ENCODE measurements at regions not wholly inside any gene's neighbourhood (a gene's known extent, or its start where the extent isn't known, plus 50 kb on each side); places are given as distances from the start of the nearest gene placed in this dataset.

DNA sequence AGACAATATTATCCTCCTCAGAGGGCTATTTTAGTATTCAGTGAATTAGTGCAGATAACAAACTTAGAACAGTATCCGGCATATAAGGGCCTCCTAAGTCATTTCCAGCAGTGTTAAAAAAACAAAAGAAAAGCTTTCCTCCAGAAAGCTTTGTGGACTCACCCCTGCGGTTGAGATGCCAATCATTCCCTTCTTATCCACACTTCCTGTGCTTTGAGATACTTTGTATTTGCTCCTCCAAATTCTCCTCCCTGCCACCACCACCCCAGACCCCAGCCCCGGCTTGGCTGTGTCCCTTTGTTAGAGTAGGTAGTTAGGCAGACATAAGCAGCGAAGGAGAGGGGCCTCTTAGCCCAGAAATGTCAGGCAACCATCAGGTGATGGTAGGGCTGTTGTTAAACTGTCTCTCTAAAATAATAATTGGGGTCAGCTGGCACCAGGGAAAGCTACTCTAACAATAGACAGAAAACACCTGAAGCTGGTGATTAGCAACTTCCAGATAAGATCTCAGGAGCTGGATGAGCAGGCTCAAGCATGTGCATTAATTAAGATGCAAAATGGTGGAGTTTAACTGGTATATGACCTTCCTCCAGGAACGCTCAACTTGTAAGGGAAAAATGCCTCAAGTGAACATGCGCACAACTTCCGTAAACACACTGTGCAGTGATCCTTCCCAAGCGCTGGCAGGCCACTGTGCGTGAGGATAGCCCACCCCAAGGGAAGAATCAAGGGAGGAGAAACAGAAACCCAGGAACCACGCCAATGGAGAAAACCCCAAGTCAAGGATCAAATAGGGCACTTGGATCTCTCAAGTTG, 152.1 kb upstream of the EEA1 start:
- TF ChIP-seq, protein P1, sequence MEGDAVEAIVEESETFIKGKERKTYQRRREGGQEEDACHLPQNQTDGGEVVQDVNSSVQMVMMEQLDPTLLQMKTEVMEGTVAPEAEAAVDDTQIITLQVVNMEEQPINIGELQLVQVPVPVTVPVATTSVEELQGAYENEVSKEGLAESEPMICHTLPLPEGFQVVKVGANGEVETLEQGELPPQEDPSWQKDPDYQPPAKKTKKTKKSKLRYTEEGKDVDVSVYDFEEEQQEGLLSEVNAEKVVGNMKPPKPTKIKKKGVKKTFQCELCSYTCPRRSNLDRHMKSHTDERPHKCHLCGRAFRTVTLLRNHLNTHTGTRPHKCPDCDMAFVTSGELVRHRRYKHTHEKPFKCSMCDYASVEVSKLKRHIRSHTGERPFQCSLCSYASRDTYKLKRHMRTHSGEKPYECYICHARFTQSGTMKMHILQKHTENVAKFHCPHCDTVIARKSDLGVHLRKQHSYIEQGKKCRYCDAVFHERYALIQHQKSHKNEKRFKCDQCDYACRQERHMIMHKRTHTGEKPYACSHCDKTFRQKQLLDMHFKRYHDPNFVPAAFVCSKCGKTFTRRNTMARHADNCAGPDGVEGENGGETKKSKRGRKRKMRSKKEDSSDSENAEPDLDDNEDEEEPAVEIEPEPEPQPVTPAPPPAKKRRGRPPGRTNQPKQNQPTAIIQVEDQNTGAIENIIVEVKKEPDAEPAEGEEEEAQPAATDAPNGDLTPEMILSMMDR (IDR thresholded peaks at IDR 0.05): no peak
- no peak for DNase-seq
- Mint-ChIP-seq H3K4me3 (no peak overlapping the region), H3K36me3 (ENCODE audit: low read depth) (peaks cover under 1% of the 10 kb centered on the region; the same call in 1 of the 2 replicates), H3K27ac (peak overlapping the region; percentile 30), H3K4me1 (ENCODE audit: low read depth) (peaks cover 25% of the 10 kb centered on the region), H3K9me3 (no peaks in the 10 kb centered on the region), H3K27me3 (ENCODE audit: insufficient read depth) (peaks cover 3% of the 10 kb centered on the region; the same call in 1 of the 2 replicates)

DNA sequence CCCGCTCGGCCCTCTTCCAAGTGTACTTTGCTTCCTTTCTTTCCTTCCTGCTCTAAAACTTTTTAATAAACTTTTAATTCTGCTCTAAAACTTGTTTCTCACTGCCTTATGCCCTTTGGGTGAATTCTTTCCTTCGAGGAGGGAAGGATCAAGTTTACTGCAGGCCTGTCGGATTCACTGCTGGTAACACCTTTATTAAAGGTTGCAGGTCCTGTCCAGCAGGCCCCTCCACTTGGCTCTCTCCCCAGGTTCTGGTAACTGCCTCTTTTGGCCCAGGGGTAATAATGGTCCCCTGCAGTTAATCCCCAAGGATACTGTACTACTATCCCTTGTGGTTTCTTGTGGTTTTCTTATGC, 152.7 kb upstream of the EEA1 start:
- H3K9me3 Mint-ChIP-seq: peaks cover 5% of the 10 kb centered on the region; the same call in 1 of the 2 replicates
- H3K4me1 Mint-ChIP-seq (ENCODE audit: low read depth): peaks cover 29% of the 10 kb centered on the region
- H3K27me3 Mint-ChIP-seq (ENCODE audit: insufficient read depth): peaks cover under 1% of the 10 kb centered on the region; the same call in 1 of the 2 replicates
- H3K36me3 Mint-ChIP-seq (ENCODE audit: low read depth): peaks cover 7% of the 10 kb centered on the region
- H3K27ac Mint-ChIP-seq: no peak overlapping the region
- no peak for DNase-seq
- TF ChIP-seq, protein P1 (IDR thresholded peaks at IDR 0.05): no peak
- H3K4me3 Mint-ChIP-seq: no peak overlapping the region

DNA sequence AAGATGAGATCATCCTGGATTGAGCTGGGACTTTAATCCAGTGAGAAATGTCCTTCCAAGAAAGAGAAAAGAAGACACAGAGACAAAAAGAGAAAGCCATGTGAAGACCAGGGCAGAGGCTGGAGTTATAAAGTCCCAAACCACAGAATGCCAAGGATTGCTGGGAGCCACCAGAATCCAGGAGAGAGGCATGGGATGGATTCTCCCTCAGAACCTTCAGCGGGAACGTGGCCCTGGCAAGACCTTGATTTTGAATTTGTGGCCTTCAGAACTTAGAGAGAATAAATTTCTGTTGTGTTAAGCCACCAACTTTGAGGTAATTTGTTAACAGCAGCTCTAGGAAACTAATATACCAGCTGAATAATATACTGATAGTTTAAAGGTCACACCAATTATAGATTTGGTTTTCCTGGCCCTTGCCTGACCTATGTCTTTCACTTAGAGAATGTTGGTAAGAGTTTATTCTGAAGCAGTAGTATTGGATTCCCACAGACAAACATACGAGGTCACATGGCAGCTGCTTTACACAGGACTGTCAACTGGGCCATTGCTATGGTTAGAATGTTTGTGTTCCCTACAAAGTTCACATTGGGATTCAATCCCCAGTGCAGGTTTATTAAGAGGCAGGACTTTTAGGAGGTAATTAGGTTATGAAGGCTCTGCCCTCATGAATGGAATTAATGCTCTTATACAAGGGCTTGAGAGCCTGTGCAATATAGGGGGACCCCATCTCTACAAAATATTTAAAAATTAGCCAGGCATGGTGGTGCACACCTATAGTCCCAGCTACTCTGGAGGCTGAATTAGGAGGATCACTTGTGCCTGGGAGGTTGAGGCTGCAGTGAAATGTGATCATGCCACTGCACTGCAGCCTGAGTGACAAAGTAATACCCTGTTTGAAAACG, 156.5 kb upstream of the EEA1 start:
- peaks cover 13% of the 10 kb centered on the region for H3K36me3 Mint-ChIP-seq (ENCODE audit: low read depth)
- H3K4me1 Mint-ChIP-seq (ENCODE audit: low read depth): peaks cover 51% of the 10 kb centered on the region
- DNase-seq: no peak
- TF ChIP-seq, protein P1 (IDR thresholded peaks at IDR 0.05): no peak
- H3K9me3 Mint-ChIP-seq: peaks cover 6% of the 10 kb centered on the region; the same call in 1 of the 2 replicates
- H3K27ac Mint-ChIP-seq: no peak overlapping the region
- no peaks in the 10 kb centered on the region; the same call in 1 of the 2 replicates for H3K27me3 Mint-ChIP-seq (ENCODE audit: insufficient read depth)
- H3K4me3 Mint-ChIP-seq: no peak overlapping the region

DNA sequence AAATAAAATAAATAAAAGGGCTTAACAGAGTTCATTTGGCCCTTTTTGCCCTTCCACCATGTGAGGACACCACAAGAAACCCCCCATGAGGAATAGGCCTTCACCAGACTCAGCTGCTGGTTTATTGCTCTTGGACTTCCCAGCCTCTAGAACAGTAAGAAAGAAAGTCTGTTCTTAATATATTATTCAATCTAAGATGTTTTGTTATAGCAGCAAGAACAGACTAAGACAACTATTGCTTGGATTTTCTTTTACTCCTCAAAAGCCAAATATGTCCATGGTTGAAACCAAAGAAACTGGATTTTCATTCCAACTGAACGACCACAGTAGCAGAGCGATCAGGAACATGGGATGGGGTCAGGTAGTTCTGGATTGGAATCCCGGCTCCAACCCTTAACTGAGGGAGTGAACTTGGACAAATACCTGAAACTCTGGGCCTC, 157.2 kb upstream of the EEA1 start:
- Mint-ChIP-seq H3K4me3 (no peak overlapping the region), H3K36me3 (ENCODE audit: low read depth) (peaks cover 13% of the 10 kb centered on the region), H3K4me1 (ENCODE audit: low read depth) (peaks cover 51% of the 10 kb centered on the region), H3K27me3 (ENCODE audit: insufficient read depth) (no peaks in the 10 kb centered on the region; the same call in 1 of the 2 replicates), H3K27ac (no peak overlapping the region), H3K9me3 (peaks cover 6% of the 10 kb centered on the region; the same call in 1 of the 2 replicates)
- DNase-seq: no peak
- TF ChIP-seq, protein P1 (IDR thresholded peaks at IDR 0.05): no peak

DNA sequence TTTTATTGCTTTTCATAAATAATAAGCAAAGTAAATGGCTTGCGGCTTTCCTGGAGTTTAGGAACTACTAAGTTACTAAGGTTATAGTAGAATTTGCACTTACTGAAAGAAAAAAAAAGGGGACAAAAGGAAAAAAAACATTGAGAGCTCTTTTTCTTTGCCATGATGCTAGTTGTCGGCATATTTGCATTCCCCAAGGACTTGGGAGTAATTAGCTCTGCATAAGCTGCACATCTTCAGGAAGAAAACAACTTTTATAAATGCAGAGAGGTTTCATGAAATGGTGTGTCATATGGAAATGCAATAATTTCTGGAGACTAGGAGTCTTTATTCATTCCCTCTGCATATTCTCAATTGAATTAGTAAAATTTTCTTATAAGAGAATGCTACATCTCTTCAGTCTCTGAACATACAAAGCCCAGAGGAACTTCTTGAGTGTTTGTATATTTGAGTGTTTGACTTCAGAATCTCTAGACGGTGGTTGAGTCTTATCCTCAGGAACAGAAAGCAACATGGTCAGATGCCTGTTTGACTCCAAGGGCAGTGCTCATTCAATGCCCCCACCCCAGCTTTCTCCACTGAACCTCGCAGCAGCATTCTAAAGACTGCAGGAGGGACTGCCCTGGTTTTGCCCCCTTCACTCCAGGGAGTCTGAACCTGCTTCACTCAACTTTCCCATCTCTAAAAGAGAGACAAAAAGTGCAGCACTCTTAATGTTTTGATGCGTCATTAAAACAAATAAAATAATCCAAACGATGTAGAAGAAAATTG, 158.9 kb upstream of the EEA1 start:
- no peak for DNase-seq
- H3K27ac Mint-ChIP-seq: no peak overlapping the region

More for the DNA sequence above, 158.9 kb upstream of the EEA1 start:
- TF ChIP-seq, protein P1 (IDR thresholded peaks at IDR 0.05): no peak
- Mint-ChIP-seq H3K9me3 (peaks cover 6% of the 10 kb centered on the region; the same call in 1 of the 2 replicates), H3K36me3 (ENCODE audit: low read depth) (peaks cover 13% of the 10 kb centered on the region), H3K4me1 (ENCODE audit: low read depth) (peaks cover 67% of the 10 kb centered on the region), H3K4me3 (no peak overlapping the region), H3K27me3 (ENCODE audit: insufficient read depth) (no peaks in the 10 kb centered on the region; the same call in 1 of the 2 replicates)
